DOHH2 (cell line): ENCODE measurements at regions not wholly inside any gene's neighbourhood (a gene's known extent, or its start where the extent isn't known, plus 50 kb on each side); places are given as distances from the start of the nearest gene placed in this dataset.

Experiments used
- H3F3A ChIP-seq: fragments of 200-600 bp; sonication (generic), shearing (Covaris generic); 2 replicates; pipeline ENCODE4 v1.6.0; 2016; ENCODE audit warnings: antibody characterized with exemption, mild to moderate bottlenecking; ENCODE audit not compliant: control insufficient read depth, insufficient read depth
- H3K27ac ChIP-seq: fragments of 200-600 bp; sonication (generic); 2 replicates; pipeline ENCODE4 v1.5.1; 2014; ENCODE audit warnings: low read depth, mild to moderate bottlenecking, low read length, moderate library complexity
- H3K27me3 ChIP-seq: fragments of 200-600 bp; sonication (generic); 2 replicates; pipeline ENCODE4 v1.6.1; 2014; ENCODE audit warnings: mild to moderate bottlenecking, low read length, mixed read lengths; ENCODE audit not compliant: control insufficient read depth
- H3K36me3 ChIP-seq: fragments of 200-600 bp; sonication (generic); 2 replicates; pipeline ENCODE4 v1.6.1; 2014; ENCODE audit warnings: mild to moderate bottlenecking, low read length, moderate library complexity, mixed read lengths; ENCODE audit not compliant: control insufficient read depth
- H3K4me1 ChIP-seq: fragments of 200-600 bp; sonication (generic); 2 replicates; pipeline ENCODE4 v1.6.1; 2014; ENCODE audit warnings: mild to moderate bottlenecking, low read length, mixed read lengths; ENCODE audit not compliant: control insufficient read depth
- H3K4me2 ChIP-seq: fragments of 200-600 bp; sonication (generic); 2 replicates; pipeline ENCODE4 v1.6.0; 2014; ENCODE audit warnings: mild to moderate bottlenecking, low read length, moderate library complexity
- H3K4me3 ChIP-seq: fragments of 200-600 bp; sonication (generic); 2 replicates; pipeline ENCODE4 v1.5.1; 2014; ENCODE audit warnings: mild to moderate bottlenecking, low read length, mixed read lengths
- H3K79me2 ChIP-seq: fragments of 200-600 bp; sonication (generic); 2 replicates; pipeline ENCODE4 v1.6.1; 2014; ENCODE audit warnings: mild to moderate bottlenecking, low read length, mixed read lengths; ENCODE audit not compliant: control insufficient read depth
- H3K9me2 ChIP-seq: fragments of 200-600 bp; sonication (generic); replicated peaks from 2 replicates; pipeline ENCODE4 v1.6.1; 2014; ENCODE audit warnings: mild to moderate bottlenecking, low read length, mixed read lengths; ENCODE audit not compliant: control insufficient read depth
- H3K9me3 ChIP-seq: fragments of 200-600 bp; sonication (generic); 2 replicates; pipeline ENCODE4 v1.6.1; 2014; ENCODE audit warnings: antibody characterized with exemption, low read length, mixed read lengths; ENCODE audit not compliant: control insufficient read depth, insufficient read depth
- H4K20me1 ChIP-seq: fragments of 200-600 bp; sonication (generic); 2 replicates; pipeline ENCODE4 v1.6.0; 2014; ENCODE audit warnings: low read depth, mild to moderate bottlenecking, antibody characterized with exemption, low read length, moderate library complexity; ENCODE audit not compliant: control insufficient read depth, insufficient read depth
- EZH2phosphoT487 ChIP-seq: fragments of 200-600 bp; sonication (generic); IDR thresholded peaks from 2 replicates; pipeline ENCODE4 v1.6.1; 2017; ENCODE audit warnings: borderline replicate concordance, mild to moderate bottlenecking, antibody characterized with exemption, low read length, moderate library complexity, mixed read lengths
- TF ChIP-seq, protein P1 (sequence below): fragments of 200-600 bp; sonication (generic); IDR thresholded peaks from one replicate; pipeline ENCODE4 v1.5.1; 2014; ENCODE audit warnings: antibody characterized with exemption, mild to moderate bottlenecking, low read depth, low read length; ENCODE audit not compliant: poor library complexity, severe bottlenecking

GRCh38 chr12:128052331-128052730 lies 214.6 kb upstream of the TMEM132C start:
- H3K27me3 ChIP-seq: no peaks in the 10 kb centered on the region
- TF ChIP-seq, protein P1, sequence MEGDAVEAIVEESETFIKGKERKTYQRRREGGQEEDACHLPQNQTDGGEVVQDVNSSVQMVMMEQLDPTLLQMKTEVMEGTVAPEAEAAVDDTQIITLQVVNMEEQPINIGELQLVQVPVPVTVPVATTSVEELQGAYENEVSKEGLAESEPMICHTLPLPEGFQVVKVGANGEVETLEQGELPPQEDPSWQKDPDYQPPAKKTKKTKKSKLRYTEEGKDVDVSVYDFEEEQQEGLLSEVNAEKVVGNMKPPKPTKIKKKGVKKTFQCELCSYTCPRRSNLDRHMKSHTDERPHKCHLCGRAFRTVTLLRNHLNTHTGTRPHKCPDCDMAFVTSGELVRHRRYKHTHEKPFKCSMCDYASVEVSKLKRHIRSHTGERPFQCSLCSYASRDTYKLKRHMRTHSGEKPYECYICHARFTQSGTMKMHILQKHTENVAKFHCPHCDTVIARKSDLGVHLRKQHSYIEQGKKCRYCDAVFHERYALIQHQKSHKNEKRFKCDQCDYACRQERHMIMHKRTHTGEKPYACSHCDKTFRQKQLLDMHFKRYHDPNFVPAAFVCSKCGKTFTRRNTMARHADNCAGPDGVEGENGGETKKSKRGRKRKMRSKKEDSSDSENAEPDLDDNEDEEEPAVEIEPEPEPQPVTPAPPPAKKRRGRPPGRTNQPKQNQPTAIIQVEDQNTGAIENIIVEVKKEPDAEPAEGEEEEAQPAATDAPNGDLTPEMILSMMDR: no peak
- TF ChIP-seq EZH2phosphoT487: no peak
- H3K4me2 ChIP-seq: no peak overlapping the region

GRCh38 chr12:128052777-128053176 lies 214.2 kb upstream of the TMEM132C start:
- Histone ChIP-seq H3K9me2 (no peaks in the 10 kb centered on the region), H3K36me3 (no peaks in the 10 kb centered on the region), H3K4me1 (no peaks in the 10 kb centered on the region), H3K27me3 (no peaks in the 10 kb centered on the region), H3K4me3 (no peak overlapping the region), H3K79me2 (no peaks in the 10 kb centered on the region), H3K9me3 (no peaks in the 10 kb centered on the region; the same call in 1 of the 2 replicates), H4K20me1 (no peaks in the 10 kb centered on the region), H3F3A (no peaks in the 10 kb centered on the region), H3K27ac (no peak overlapping the region), H3K4me2 (no peak overlapping the region)
- TF ChIP-seq, protein P1: no peak
- TF ChIP-seq EZH2phosphoT487: no peak

More at GRCh38 chr12:128052331-128052730, 214.6 kb upstream of the TMEM132C start:
- Histone ChIP-seq H3K9me2 (no peaks in the 10 kb centered on the region), H3K27ac (no peak overlapping the region), H3K4me3 (no peak overlapping the region), H3K9me3 (no peaks in the 10 kb centered on the region; the same call in 1 of the 2 replicates), H3F3A (no peaks in the 10 kb centered on the region), H4K20me1 (no peaks in the 10 kb centered on the region), H3K79me2 (no peaks in the 10 kb centered on the region), H3K36me3 (no peaks in the 10 kb centered on the region), H3K4me1 (no peaks in the 10 kb centered on the region)

GRCh38 chr12:128055567-128055966 lies 211.4 kb upstream of the TMEM132C start:
- Histone ChIP-seq H3K36me3 (no peaks in the 10 kb centered on the region), H3K9me3 (no peaks in the 10 kb centered on the region; the same call in 1 of the 2 replicates), H3K27me3 (no peaks in the 10 kb centered on the region), H3K9me2 (no peaks in the 10 kb centered on the region), H3K4me2 (no peak overlapping the region), H3K4me3 (no peak overlapping the region), H3F3A (no peaks in the 10 kb centered on the region), H4K20me1 (no peaks in the 10 kb centered on the region), H3K27ac (no peak overlapping the region), H3K79me2 (no peaks in the 10 kb centered on the region), H3K4me1 (no peaks in the 10 kb centered on the region)
- TF ChIP-seq, protein P1: no peak
- no peak for TF ChIP-seq EZH2phosphoT487
